HG03196 (cell line): ENCODE measurements at regions not wholly inside any gene's neighbourhood (a gene's known extent, or its start where the extent isn't known, plus 50 kb on each side); places are given as distances from the start of the nearest gene placed in this dataset.

ENCODE experiments used
- ATAC-seq: cut with Tn5 transposase; IDR thresholded peaks from one replicate; pipeline ENCODE4 v1.9.1; 2021; ENCODE audit not compliant: unreplicated experiment

- no peak for ATAC-seq
Observed at GRCh38 chr9:28781481-28781880, 1208.2 kb upstream of the C9orf72 start.

DNA sequence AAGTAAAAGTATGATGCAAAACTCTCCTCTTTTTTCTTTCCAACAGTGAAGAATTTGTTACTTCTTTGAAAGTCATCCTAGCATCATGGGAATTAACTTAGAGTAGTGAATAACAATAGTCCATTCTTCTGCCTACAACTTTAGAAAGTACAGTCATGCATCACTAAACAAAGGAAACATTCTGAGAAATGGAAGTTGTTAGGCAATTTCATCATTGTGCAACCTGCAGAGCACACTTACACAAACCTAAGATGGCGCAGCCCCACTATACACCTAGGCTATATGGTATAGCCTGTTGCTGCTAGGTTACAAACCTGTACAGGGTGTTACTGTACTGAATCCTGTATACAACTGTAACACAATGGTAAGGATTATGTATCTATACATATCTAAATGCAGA is 1209.3 kb upstream of the C9orf72 start:
- no peak for ATAC-seq

GRCh38 chr9:28792716-28793115 is 1219.4 kb upstream of the C9orf72 start:
- no peak for ATAC-seq

- ATAC-seq: no peak
Observed at GRCh38 chr9:28799876-28800275, 1226.6 kb upstream of the C9orf72 start.

DNA sequence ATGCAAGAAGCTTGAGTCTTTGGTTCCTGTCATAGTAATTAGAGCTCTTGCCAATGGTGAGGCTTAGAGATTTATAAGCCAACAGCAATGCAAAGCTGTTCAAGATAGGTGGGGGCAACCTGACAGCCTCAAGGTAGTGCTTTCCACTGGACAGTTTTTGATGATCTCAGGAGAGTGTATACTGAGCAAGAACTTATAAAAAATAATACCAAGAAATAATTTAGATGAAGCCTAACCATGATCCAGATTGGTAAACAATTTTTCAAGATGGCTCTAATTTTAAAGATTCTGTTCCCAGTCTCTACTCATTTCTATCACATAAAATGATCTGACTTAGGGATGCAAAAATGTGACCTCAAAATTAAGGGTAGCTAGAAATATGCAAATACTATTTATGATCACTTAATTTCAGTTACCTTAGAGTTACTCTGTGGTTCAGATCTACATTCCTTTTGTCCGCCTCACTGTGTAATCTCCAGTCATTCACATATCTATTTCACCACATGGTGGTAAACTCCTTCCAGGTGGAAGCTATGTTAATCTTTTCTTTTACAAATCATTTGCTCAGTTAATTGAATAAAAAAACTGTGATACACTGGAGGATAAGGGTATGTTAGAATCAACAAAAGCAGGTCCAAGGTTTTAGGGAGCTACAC is 1228.0 kb upstream of the C9orf72 start:
- ATAC-seq: no peak

- no peak for ATAC-seq
Observed at GRCh38 chr9:28805197-28805596, 1231.9 kb upstream of the C9orf72 start.

DNA sequence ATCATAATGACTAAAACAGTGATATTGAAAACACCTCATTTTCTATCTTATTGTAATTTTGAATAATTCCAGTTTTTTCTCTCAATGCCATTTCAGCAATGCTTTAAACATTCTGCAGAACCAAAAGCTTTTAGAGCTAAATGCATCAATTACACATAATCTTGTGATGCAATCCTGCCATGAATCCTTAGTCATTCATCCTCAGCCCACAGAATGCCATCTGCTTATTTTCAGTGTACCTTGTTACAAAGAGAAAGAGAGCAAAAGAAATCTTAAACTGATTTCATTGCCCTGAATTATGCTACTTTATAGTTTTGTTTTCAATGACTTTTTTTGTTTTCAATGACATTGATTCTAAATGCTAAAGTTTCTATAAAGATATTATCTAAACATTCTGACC is 1234.8 kb upstream of the C9orf72 start:
- no peak for ATAC-seq

GRCh38 chr9:28810388-28811075 is 1237.3 kb upstream of the C9orf72 start:
- no peak for ATAC-seq

- no peak for ATAC-seq
Observed at GRCh38 chr9:28820741-28821140, 1247.5 kb upstream of the C9orf72 start.

DNA sequence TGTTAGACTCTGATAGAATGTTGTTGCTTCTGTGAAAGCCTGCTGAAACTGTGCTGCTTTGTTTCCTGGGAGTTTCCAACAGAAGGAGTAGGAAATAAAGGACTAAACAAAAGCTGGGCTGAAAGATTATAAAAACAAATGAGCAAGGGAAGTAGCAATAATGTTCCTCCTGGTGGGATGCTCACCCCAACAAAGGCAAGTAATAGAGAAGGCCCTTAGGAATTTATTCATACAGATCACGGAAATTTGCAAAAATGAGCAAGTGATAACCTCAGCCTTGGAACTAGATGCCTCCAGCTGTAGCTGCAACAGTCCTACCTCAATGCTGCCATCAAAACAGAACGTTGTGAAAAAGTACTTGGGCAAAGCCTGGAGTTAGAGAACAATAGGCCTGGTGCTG is 1248.0 kb upstream of the C9orf72 start:
- no peak for ATAC-seq

DNA sequence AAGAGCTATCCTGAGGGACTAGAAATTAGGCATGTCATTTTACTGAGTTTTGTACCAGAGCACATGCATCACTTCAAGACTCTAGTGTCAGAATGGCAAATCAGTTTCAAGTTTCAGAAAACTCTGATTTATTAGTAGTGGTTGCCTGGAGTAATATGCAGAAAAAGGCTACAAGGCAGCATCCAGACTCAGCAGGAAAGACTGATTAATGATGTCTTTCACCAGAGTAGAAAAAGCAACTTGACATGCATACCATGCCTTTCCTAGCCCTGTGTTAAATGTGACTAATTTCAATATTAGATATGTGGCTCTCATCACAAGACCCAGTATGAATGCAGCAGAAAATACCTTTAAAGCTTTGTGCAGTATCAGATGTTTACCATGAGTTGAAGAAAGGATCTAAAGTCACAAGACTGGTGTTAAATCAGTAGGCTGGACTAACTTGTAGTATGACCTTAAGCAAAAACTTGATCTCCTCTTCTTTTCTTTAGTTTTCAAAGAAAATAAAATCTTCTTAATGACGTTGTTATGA is 1251.2 kb upstream of the C9orf72 start:
- no peak for ATAC-seq

- no peak for ATAC-seq
Observed at GRCh38 chr9:28832168-28832770, 1259.0 kb upstream of the C9orf72 start.

DNA sequence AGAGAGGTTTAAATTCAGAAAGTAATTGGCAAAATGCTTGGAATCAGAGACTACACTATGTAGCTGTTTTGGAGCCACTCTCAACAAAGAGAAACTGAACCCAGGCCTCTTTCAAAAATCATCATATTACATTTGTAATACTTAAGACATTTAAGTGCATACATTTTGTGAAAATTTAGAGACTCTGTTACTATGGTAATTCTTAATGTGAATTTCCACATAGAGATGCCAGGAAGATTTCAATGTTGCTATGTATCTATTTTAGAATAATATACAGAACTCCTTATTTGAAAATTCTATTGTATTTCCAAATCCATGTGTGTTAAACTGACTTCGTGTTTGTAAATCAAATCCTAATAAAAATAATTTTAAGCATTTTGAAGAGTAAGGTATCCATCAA is 1260.9 kb upstream of the C9orf72 start:
- no peak for ATAC-seq

- ATAC-seq: no peak
Observed at GRCh38 chr9:28839778-28840430, 1266.6 kb upstream of the C9orf72 start.

DNA sequence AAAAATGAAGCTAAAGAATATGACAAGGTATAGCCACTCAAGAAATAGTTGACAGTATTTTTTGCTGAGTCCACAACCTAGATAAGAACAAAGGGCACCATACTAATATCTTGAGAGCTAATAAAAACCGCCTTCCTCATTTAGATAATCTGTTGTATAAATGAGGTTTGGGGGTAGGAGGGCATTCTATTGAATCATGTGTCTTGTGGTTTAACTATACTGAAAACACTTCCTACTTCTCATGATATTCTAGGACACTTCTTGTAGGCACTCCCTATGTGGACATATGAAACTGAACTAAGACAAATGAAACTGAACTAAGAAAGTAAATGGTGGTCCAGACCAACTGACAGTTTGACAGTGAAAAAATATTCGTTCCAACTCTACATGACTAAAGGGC is 1268.5 kb upstream of the C9orf72 start:
- ATAC-seq: no peak

DNA sequence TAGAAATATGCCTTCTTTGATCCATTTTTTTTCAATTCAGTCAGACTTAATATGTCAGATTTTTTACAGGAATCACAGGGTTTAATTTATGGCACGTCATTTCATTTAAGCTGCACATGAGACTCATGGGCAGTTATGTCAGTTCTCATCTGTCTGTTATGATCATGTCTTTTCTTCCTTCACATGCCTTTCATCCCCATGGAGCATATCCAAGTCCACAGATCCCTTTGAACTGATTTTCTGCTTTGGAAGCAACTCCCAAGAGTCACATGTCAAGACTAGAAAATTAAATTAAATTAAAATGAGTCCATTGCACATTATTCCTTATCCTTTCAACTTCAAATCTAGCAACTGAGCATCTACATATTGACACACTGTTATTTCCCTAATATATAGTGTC is 1274.0 kb upstream of the C9orf72 start:
- no peak for ATAC-seq

DNA sequence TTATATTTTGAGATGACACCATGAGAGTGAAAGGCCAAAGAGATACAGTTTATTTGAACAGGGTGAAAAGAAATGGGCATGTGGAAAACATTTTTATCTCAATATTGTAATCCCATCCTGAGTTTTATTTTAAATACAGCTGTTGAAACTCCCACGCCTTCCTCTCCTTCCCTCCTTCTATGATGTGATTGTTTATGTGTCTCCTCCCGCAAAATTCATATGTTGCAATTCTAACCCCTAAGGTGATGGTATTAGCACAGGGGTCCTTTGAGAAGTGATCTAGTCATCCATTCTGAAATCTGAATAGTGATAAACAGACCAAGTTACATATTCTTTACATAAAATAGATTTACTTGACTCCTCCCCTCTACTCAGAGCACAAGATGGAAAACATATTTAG is 1275.4 kb upstream of the C9orf72 start:
- ATAC-seq: no peak

- no peak for ATAC-seq
Observed at GRCh38 chr9:28853477-28853876, 1280.2 kb upstream of the C9orf72 start.

DNA sequence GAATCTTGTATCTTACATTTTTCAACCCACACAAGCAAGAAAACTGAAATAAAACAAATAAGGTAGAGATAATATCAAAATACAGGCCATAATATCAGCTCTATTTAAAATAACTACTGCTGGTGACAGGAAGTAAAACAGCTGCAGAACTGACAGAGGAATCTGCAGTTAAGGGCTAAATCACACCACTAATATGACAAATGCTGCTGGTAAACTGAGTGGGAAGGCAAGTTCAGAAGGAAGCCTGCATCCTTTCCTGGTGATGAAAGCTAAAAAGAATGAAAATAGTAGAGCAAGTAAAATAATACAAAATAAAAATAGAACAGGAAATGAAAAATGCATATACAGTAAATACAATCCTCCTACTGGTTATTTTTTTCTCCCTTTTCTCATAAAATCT is 1293.7 kb upstream of the C9orf72 start:
- ATAC-seq: no peak

- ATAC-seq: no peak
Observed at GRCh38 chr9:28868228-28868990, 1295.1 kb upstream of the C9orf72 start.

- no peak for ATAC-seq
Observed at GRCh38 chr9:28882529-28882928, 1309.2 kb upstream of the C9orf72 start.
